Cardiac muscle cell (in vitro differentiated cells and primary cell): ENCODE measurements at regions not wholly inside any gene's neighbourhood (a gene's known extent, or its start where the extent isn't known, plus 50 kb on each side); places are given as distances from the start of the nearest gene placed in this dataset.

Experiments used
- DNase-seq, 2 donors: peaks; one replicate each; pipeline versions ENCODE4 v3.0.0 to v3.0.0-alpha.2; 2010 to 2017; ENCODE audit warnings: low read depth in 1 of 2, low spot score in 1 of 2
- H3K27ac ChIP-seq: fragments of 200-600 bp; sonication (generic); 2 replicates; pipeline ENCODE4 v1.5.1; 2016
- H3K27me3 ChIP-seq: fragments of 200-600 bp; sonication (generic); 2 replicates; pipeline ENCODE4 v1.6.0; 2016; ENCODE audit warnings: control low read depth
- H3K36me3 ChIP-seq: fragments of 200-600 bp; sonication (generic); 2 replicates; pipeline ENCODE4 v1.5.1; 2016; ENCODE audit warnings: control low read depth
- H3K4me1 ChIP-seq: fragments of 200-600 bp; sonication (generic); 2 replicates; pipeline ENCODE4 v1.8.1; 2017; ENCODE audit warnings: low read depth, mild to moderate bottlenecking, mixed run types
- H3K4me3 ChIP-seq: fragments of 200-600 bp; sonication (generic); 2 replicates; pipeline ENCODE4 v1.5.1; 2016; ENCODE audit warnings: mild to moderate bottlenecking
- H3K9me3 ChIP-seq: fragments of 200-600 bp; sonication (generic); 2 replicates; pipeline ENCODE4 v1.5.1; 2017; ENCODE audit warnings: low read depth, mild to moderate bottlenecking, control low read depth
- CTCF ChIP-seq: IDR thresholded peaks from 2 replicates; pipeline ENCODE4 v1.5.1; 2012; ENCODE audit warnings: low read depth, mild to moderate bottlenecking, low read length

- no peak for DNase-seq
- Histone ChIP-seq H3K27ac (no peak overlapping the region), H3K36me3 (no peaks in the 10 kb centered on the region), H3K9me3 (no peaks in the 10 kb centered on the region), H3K4me1 (no peaks in the 10 kb centered on the region), H3K27me3 (no peaks in the 10 kb centered on the region), H3K4me3 (no peak overlapping the region)
- no peak for TF ChIP-seq CTCF
These were observed 1034.8 kb downstream of the PDHA2 start for GRCh38 chr4:96874657-96875056.

GRCh38 chr4:96879527-96879926 lies 1039.6 kb downstream of the PDHA2 start:
- no peaks in the 10 kb centered on the region for H3K27me3 ChIP-seq
- no peaks in the 10 kb centered on the region for H3K9me3 ChIP-seq
- TF ChIP-seq CTCF: no peak
- H3K4me3 ChIP-seq: no peak overlapping the region
- DNase-seq: no peak
- H3K36me3 ChIP-seq: no peaks in the 10 kb centered on the region
- H3K4me1 ChIP-seq: no peaks in the 10 kb centered on the region
- H3K27ac ChIP-seq: no peak overlapping the region

- H3K4me3 ChIP-seq: no peak overlapping the region
- no peak for DNase-seq
- H3K36me3 ChIP-seq: no peaks in the 10 kb centered on the region
- H3K27me3 ChIP-seq: no peaks in the 10 kb centered on the region
- no peaks in the 10 kb centered on the region for H3K9me3 ChIP-seq
- H3K4me1 ChIP-seq: no peaks in the 10 kb centered on the region
- no peak for TF ChIP-seq CTCF
- no peak overlapping the region for H3K27ac ChIP-seq
These were observed 1048.0 kb downstream of the PDHA2 start for GRCh38 chr4:96887857-96888256.

- Histone ChIP-seq H3K9me3 (no peaks in the 10 kb centered on the region), H3K27me3 (no peaks in the 10 kb centered on the region), H3K27ac (no peak overlapping the region), H3K36me3 (no peaks in the 10 kb centered on the region), H3K4me3 (no peak overlapping the region), H3K4me1 (no peaks in the 10 kb centered on the region)
- no peak for DNase-seq
- TF ChIP-seq CTCF: no peak
These were observed 1054.7 kb downstream of the PDHA2 start for GRCh38 chr4:96894621-96895020.

- no peaks in the 10 kb centered on the region for H3K27me3 ChIP-seq
- no peak overlapping the region for H3K4me3 ChIP-seq
- H3K27ac ChIP-seq: no peak overlapping the region
- DNase-seq: no peak
- H3K9me3 ChIP-seq: no peaks in the 10 kb centered on the region
- H3K36me3 ChIP-seq: no peaks in the 10 kb centered on the region
- no peaks in the 10 kb centered on the region for H3K4me1 ChIP-seq
- TF ChIP-seq CTCF: no peak
These were observed 1055.9 kb downstream of the PDHA2 start for GRCh38 chr4:96895826-96896225.

GRCh38 chr4:96912716-96913115 lies 1072.8 kb downstream of the PDHA2 start:
- TF ChIP-seq CTCF: no peak
- H3K36me3 ChIP-seq: no peaks in the 10 kb centered on the region
- no peak overlapping the region for H3K4me3 ChIP-seq
- no peak overlapping the region for H3K27ac ChIP-seq
- no peaks in the 10 kb centered on the region for H3K27me3 ChIP-seq
- H3K4me1 ChIP-seq: no peaks in the 10 kb centered on the region
- H3K9me3 ChIP-seq: no peaks in the 10 kb centered on the region
- no peak for DNase-seq
